HepG2 (cell line): ENCODE measurements at regions not wholly inside any gene's neighbourhood (a gene's known extent, or its start where the extent isn't known, plus 50 kb on each side); places are given as distances from the start of the nearest gene placed in this dataset.

Experiments used
- ARID2 ChIP-seq: sonication (generic); formaldehyde crosslinking; IDR thresholded peaks from 2 replicates; pipeline ENCODE4 v1.8.1; 2022; ENCODE audit warnings: mild to moderate bottlenecking, missing genetic modification reagents, borderline replicate concordance
- CCDC6 ChIP-seq: sonication (generic); formaldehyde crosslinking; IDR thresholded peaks from 2 replicates; pipeline ENCODE4 v1.8.1; 2022; ENCODE audit warnings: mild to moderate bottlenecking, missing genetic modification reagents, moderate library complexity
- FOXA1 ChIP-seq, 2 experiments: fragments of 450-650 bp in 1 of 2; sonication (generic) in 1 of 2; formaldehyde crosslinking in 1 of 2; IDR thresholded peaks; 2 replicates each; pipeline versions ENCODE4 v1.4.0 to v1.6.1; 2016 to 2020; ENCODE audit warnings: missing genetic modification reagents in 1 of 2
- FOXO4 ChIP-seq: sonication (generic); formaldehyde crosslinking; conservative IDR thresholded peaks from 2 replicates; pipeline ENCODE4 v1.8.1; 2023; ENCODE audit warnings: missing genetic modification reagents
- GLI4 ChIP-seq: sonication (generic); formaldehyde crosslinking; IDR thresholded peaks from 2 replicates; pipeline ENCODE4 v1.5.1; 2020; ENCODE audit warnings: missing genetic modification reagents, mild to moderate bottlenecking, moderate library complexity, borderline replicate concordance
- GTF3A ChIP-seq: sonication (generic); formaldehyde crosslinking; conservative IDR thresholded peaks from 2 replicates; pipeline ENCODE4 v1.4.0; 2020; ENCODE audit warnings: mild to moderate bottlenecking, missing genetic modification reagents
- HDAC2 ChIP-seq: sonication (generic); formaldehyde crosslinking; IDR thresholded peaks from 2 replicates; pipeline ENCODE4 v1.4.0; 2020; ENCODE audit warnings: missing genetic modification reagents
- KDM5A ChIP-seq: fragments of 200-600 bp; sonication (generic); IDR thresholded peaks from 2 replicates; pipeline ENCODE4 v1.7.0; 2018; ENCODE audit warnings: antibody characterized with exemption, mild to moderate bottlenecking, low read length, borderline replicate concordance
- POGK ChIP-seq: sonication (generic); formaldehyde crosslinking; conservative IDR thresholded peaks from 2 replicates; pipeline ENCODE4 v1.8.0; 2022; ENCODE audit warnings: mild to moderate bottlenecking, moderate library complexity, missing genetic modification reagents
- RFXANK ChIP-seq: IDR thresholded peaks from 2 replicates; pipeline ENCODE4 v1.6.1; 2016
- ZMYM4 ChIP-seq: sonication (generic); formaldehyde crosslinking; IDR thresholded peaks from 2 replicates; pipeline ENCODE4 v1.8.1; 2023; ENCODE audit warnings: mild to moderate bottlenecking, missing genetic modification reagents
- ZNF143 ChIP-seq: sonication (generic); formaldehyde crosslinking; IDR thresholded peaks from 2 replicates; pipeline ENCODE4 v1.4.0; 2020; ENCODE audit warnings: missing genetic modification reagents
- ZNF207 ChIP-seq: fragments of 450-650 bp; IDR thresholded peaks from 2 replicates; pipeline ENCODE4 v1.6.1; 2016; ENCODE audit warnings: antibody characterized with exemption, borderline replicate concordance
- TF ChIP-seq, protein P1 (sequence below): sonication (generic); formaldehyde crosslinking; IDR thresholded peaks from 2 replicates; pipeline ENCODE4 v1.4.0; 2020; ENCODE audit warnings: missing genetic modification reagents, mild to moderate bottlenecking, borderline replicate concordance
- TF ChIP-seq, protein P2 (sequence below): sonication (generic); formaldehyde crosslinking; IDR thresholded peaks from 2 replicates; pipeline ENCODE4 v1.5.1; 2020; ENCODE audit warnings: mild to moderate bottlenecking, missing genetic modification reagents, borderline replicate concordance

GRCh38 chr12:3336606-3337311 lies 154.2 kb upstream of the PRMT8 start (continued):
- TF ChIP-seq FOXO4 (CRISPR knock-in tag) (no peak), CCDC6 (CRISPR knock-in tag) (no peak), HDAC2 (CRISPR knock-in tag) (no peak), ZMYM4 (CRISPR knock-in tag) (no peak), FOXA1 (IDR thresholded peaks at IDR 0.05) (no peak), FOXA1 (CRISPR knock-in tag; IDR thresholded peaks at IDR 0.05) (no peak), GLI4 (CRISPR knock-in tag) (no peak), ZNF143 (CRISPR knock-in tag) (peak; percentile 54; the same call in 1 of the 2 replicates), KDM5A (no peak), POGK (CRISPR knock-in tag) (no peak), ARID2 (CRISPR knock-in tag) (no peak), GTF3A (CRISPR knock-in tag) (no peak), ZNF207 (no peak), RFXANK (CRISPR knock-in tag) (no peak)
- TF ChIP-seq, protein P1, sequence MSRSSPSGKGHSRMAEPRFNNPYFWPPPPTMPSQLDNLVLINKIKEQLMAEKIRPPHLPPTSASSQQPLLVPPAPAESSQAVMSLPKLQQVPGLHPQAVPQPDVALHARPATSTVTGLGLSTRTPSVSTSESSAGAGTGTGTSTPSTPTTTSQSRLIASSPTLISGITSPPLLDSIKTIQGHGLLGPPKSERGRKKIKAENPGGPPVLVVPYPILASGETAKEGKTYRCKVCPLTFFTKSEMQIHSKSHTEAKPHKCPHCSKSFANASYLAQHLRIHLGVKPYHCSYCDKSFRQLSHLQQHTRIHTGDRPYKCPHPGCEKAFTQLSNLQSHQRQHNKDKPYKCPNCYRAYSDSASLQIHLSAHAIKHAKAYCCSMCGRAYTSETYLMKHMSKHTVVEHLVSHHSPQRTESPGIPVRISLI (CRISPR knock-in tag): no peak
- TF ChIP-seq, protein P2, sequence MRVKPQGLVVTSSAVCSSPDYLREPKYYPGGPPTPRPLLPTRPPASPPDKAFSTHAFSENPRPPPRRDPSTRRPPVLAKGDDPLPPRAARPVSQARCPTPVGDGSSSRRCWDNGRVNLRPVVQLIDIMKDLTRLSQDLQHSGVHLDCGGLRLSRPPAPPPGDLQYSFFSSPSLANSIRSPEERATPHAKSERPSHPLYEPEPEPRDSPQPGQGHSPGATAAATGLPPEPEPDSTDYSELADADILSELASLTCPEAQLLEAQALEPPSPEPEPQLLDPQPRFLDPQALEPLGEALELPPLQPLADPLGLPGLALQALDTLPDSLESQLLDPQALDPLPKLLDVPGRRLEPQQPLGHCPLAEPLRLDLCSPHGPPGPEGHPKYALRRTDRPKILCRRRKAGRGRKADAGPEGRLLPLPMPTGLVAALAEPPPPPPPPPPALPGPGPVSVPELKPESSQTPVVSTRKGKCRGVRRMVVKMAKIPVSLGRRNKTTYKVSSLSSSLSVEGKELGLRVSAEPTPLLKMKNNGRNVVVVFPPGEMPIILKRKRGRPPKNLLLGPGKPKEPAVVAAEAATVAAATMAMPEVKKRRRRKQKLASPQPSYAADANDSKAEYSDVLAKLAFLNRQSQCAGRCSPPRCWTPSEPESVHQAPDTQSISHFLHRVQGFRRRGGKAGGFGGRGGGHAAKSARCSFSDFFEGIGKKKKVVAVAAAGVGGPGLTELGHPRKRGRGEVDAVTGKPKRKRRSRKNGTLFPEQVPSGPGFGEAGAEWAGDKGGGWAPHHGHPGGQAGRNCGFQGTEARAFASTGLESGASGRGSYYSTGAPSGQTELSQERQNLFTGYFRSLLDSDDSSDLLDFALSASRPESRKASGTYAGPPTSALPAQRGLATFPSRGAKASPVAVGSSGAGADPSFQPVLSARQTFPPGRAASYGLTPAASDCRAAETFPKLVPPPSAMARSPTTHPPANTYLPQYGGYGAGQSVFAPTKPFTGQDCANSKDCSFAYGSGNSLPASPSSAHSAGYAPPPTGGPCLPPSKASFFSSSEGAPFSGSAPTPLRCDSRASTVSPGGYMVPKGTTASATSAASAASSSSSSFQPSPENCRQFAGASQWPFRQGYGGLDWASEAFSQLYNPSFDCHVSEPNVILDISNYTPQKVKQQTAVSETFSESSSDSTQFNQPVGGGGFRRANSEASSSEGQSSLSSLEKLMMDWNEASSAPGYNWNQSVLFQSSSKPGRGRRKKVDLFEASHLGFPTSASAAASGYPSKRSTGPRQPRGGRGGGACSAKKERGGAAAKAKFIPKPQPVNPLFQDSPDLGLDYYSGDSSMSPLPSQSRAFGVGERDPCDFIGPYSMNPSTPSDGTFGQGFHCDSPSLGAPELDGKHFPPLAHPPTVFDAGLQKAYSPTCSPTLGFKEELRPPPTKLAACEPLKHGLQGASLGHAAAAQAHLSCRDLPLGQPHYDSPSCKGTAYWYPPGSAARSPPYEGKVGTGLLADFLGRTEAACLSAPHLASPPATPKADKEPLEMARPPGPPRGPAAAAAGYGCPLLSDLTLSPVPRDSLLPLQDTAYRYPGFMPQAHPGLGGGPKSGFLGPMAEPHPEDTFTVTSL: no peak
